ENCODE measurements at regions not wholly inside any gene's neighbourhood (a gene's known extent, or its start where the extent isn't known, plus 50 kb on each side); places are given as distances from the start of the nearest gene placed in this dataset.

GRCh38 chr5:64040490-64040889 lies 78.2 kb upstream of the HTR1A start:
- no peak for TF ChIP-seq CTCF (IDR thresholded peaks at IDR 0.05; ENCODE audit: low read depth, low read length)
- TF ChIP-seq MYC (IDR thresholded peaks at IDR 0.05; ENCODE audit: low read depth, low read length) = no peak
- TF ChIP-seq MAX (IDR thresholded peaks at IDR 0.05; ENCODE audit: low read depth, low read length) = no peak
